ENCODE measurements at regions not wholly inside any gene's neighbourhood (a gene's known extent, or its start where the extent isn't known, plus 50 kb on each side); places are given as distances from the start of the nearest gene placed in this dataset.
A peak's percentile ranks its signal among the peaks of the same experiment; 100 is the strongest.

DNA sequence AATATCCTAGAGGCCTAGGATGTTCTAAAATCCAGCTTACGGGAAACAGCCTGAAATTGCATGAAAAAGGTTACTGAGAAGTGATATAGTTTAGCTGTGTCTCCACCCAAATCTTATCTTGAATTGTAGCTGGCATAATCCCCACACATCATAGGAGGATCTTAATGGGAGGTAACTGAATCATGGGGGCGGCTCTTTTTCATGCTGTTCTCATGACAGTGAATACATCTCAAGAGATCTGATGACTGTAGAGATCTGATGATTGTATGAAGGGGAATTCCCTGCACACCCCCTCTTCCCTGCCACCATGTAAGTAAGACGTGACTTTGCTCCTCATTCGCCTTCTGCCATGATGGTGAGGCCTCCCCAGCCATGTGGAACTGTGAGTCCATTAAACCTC lies 385.6 kb upstream of the ID2 start:
- Mint-ChIP-seq H3K36me3 (peaks cover 3% of the 10 kb centered on the region), H3K4me3 (no peak overlapping the region), H3K9me3 (no peaks in the 10 kb centered on the region), H3K27ac (no peak overlapping the region), H3K27me3 (peaks cover 60% of the 10 kb centered on the region), H3K4me1 (peaks cover 17% of the 10 kb centered on the region)
- ATAC-seq, result no peak

DNA sequence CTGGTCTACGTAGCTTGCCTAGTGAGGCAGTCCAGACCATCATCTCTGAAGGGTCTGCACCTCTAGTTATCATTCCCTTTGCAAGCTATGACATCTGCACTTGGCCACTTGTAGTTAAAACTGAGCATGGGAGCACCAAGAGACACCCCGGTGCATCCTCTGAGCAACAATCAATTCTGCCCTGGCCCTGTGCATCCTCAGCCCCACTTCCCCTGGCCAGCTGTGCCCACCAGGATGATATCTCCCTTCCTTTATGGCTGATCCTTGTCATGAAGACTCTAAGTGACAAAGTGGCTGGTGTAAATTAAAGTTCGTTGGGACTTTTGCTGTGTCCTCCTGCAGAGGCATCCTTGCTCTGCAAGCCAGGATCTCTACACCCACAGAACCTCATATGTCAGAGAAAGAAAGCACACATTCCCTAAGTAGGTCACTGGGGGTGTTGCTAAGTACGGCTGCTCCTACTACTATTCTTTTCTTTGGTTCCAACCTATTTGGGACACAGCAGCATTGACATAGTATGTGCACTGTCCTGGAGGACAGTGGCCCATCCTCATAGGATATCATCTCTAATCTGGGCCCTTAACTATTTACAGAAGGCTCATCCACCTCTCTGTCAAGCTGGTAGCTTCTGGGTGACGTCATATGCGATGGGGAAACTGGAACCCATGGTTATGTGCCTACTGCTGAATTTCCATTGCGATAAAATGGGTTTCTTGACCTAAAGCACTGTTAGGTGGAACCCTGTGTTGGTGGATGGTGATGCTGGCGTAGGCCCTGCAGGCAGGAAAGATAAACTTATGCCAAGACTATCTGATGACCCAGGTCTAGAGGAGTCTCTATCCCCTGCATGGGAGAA lies 384.3 kb upstream of the ID2 start:
- Mint-ChIP-seq H3K36me3 (peaks cover 10% of the 10 kb centered on the region), H3K27me3 (peaks cover 54% of the 10 kb centered on the region), H3K9me3 (no peaks in the 10 kb centered on the region), H3K4me1 (peaks cover 30% of the 10 kb centered on the region), H3K4me3 (no peak overlapping the region), H3K27ac (no peak overlapping the region)
- ATAC-seq, result no peak

DNA sequence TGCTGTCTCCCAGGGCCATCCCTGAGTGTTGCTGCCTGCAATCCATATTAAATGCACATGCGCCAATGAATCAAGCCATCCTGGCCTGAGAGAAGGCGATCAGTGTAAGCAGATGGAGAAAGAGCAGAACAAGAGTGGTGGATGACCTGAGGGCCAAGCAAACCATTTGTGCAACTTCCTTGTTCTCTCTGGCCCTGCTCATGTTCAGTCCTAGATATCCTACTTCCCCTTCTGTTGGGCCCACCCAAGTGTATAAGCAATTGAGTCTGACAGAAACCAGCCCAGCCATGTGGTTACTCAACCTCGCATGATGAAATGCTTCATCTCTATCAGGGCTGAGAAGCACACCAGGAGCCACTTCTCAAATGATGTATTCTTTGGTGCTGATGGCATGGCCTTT lies 383.1 kb upstream of the ID2 start:
- H3K27ac Mint-ChIP-seq, result no peak overlapping the region
- H3K36me3 Mint-ChIP-seq, result peaks cover 16% of the 10 kb centered on the region
- no peak overlapping the region for H3K4me3 Mint-ChIP-seq
- peaks cover 53% of the 10 kb centered on the region for H3K27me3 Mint-ChIP-seq
- peaks cover 9% of the 10 kb centered on the region for H3K9me3 Mint-ChIP-seq
- peaks cover 42% of the 10 kb centered on the region for H3K4me1 Mint-ChIP-seq
- ATAC-seq, result peak; percentile 64

DNA sequence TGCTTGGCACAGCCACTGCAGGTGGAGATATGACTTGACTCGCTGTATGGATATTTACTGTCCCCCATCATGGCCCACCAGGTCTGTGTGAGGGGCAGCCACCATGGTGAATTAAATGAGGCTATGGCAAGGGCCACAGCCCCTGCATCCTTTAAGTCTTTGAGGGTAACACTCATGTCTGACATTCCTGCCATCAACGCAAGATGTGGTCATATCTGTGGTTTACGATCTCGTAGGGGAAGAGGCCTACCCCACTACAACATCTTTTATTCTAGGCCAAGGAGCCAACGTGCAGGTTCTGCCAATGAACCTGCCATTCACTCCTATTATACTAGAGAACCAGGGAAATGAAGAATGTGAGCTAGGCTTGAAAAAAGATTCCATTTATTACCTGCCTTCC lies 381.6 kb upstream of the ID2 start:
- Mint-ChIP-seq H3K36me3 (peaks cover 16% of the 10 kb centered on the region), H3K27ac (no peak overlapping the region), H3K9me3 (peaks cover 9% of the 10 kb centered on the region), H3K27me3 (peaks cover 59% of the 10 kb centered on the region), H3K4me3 (no peak overlapping the region), H3K4me1 (peaks cover 54% of the 10 kb centered on the region)
- no peak for ATAC-seq

DNA sequence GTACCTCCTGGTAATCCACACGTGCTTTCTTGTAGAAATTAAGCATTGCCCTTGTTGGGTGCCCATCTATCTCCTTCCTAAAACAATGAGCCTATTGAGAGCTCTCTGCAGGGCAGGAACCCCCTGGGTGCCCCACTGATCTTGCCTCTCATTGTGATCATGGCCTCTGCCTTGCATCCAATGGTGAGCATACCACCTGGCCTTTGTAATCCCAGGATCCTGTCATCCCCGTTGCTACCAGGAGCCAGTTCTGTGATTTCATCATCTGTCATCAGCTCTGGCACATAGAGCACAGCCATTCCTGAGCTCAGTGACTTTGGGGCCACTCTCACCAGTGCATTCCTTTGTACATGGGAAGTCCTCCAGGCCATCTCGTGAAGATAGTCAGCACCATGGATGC lies 381.0 kb upstream of the ID2 start:
- H3K4me1 Mint-ChIP-seq, result peaks cover 54% of the 10 kb centered on the region
- H3K36me3 Mint-ChIP-seq, result peaks cover 16% of the 10 kb centered on the region
- H3K4me3 Mint-ChIP-seq, result no peak overlapping the region
- H3K27ac Mint-ChIP-seq, result no peak overlapping the region
- H3K27me3 Mint-ChIP-seq, result peaks cover 66% of the 10 kb centered on the region
- no peak for ATAC-seq
- peaks cover 9% of the 10 kb centered on the region for H3K9me3 Mint-ChIP-seq

DNA sequence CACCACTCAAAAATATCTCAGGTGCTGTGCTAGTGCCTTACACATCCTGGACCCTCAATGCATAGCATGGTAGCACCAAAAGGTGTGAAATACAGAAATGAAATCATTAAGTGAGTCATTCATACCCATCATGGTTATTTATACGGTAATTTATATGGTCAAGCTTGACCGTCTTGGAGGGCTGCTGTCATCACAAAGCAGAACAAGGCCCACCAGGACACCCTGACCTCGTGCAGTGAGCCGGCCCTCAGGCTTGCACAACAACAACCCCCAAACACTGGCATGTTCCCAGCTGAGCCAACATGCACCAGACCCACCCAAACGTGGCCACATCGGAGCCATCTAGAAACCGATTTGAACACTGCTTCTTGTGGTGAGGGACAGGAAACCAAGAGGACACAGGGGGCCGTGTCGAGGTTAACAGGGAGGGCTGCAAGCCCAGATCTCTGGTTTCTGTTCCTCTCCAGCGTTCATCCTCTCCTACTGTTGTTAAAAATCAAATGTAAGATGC lies 378.5 kb upstream of the ID2 start:
- peaks cover 16% of the 10 kb centered on the region for H3K36me3 Mint-ChIP-seq
- H3K27ac Mint-ChIP-seq, result peak overlapping the region; percentile 50
- H3K4me3 Mint-ChIP-seq, result peak overlapping the region; percentile 27
- H3K27me3 Mint-ChIP-seq, result peaks cover 79% of the 10 kb centered on the region
- ATAC-seq, result peak; percentile 92
- H3K4me1 Mint-ChIP-seq, result peaks cover 58% of the 10 kb centered on the region
- peaks cover 9% of the 10 kb centered on the region for H3K9me3 Mint-ChIP-seq

DNA sequence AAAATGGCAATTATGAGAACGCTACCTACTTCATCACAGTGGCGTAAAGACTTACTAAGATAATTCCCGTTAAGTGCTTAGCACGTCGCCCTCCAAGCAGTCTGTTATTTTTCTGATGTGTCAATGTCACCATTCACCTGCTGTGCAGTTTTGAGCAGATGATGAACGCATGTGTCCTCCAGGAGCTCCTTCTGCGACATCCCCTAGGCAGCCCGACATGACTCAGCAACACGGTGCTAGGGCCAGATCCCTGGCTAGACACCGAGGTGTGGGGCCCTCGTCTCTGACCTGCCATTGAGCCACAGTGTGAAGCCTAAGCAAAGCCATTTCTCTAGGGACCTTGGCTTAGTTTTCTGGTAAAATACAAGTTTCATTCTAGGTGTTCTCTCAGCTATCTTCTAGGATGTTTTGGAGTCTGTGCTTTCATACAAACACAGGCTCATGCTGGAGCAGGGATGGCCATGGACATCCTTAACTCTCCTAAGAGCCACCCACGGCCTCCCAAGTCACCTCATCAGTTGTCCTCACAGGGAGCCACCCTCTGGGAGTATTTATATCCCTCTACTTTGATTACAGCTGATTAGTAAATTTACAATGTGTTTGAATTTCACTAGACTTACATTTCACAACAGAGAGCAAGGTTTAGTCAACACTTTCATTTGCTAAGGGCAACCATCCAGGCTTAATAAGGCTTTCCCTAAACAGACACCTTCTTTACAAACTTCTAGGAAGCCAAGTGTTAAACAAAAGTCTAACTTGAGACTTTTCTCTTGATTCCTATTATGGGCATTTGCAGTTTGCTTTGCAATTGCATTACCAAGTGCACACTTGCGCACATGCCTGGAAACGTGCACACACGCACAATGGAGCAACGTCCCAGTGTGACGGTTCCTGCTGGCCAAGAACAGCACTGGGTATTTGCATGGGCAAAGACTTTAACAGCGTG lies 376.8 kb upstream of the ID2 start:
- H3K4me3 Mint-ChIP-seq, result no peak overlapping the region
- H3K4me1 Mint-ChIP-seq, result peaks cover 46% of the 10 kb centered on the region
- peaks cover 88% of the 10 kb centered on the region for H3K27me3 Mint-ChIP-seq

DNA sequence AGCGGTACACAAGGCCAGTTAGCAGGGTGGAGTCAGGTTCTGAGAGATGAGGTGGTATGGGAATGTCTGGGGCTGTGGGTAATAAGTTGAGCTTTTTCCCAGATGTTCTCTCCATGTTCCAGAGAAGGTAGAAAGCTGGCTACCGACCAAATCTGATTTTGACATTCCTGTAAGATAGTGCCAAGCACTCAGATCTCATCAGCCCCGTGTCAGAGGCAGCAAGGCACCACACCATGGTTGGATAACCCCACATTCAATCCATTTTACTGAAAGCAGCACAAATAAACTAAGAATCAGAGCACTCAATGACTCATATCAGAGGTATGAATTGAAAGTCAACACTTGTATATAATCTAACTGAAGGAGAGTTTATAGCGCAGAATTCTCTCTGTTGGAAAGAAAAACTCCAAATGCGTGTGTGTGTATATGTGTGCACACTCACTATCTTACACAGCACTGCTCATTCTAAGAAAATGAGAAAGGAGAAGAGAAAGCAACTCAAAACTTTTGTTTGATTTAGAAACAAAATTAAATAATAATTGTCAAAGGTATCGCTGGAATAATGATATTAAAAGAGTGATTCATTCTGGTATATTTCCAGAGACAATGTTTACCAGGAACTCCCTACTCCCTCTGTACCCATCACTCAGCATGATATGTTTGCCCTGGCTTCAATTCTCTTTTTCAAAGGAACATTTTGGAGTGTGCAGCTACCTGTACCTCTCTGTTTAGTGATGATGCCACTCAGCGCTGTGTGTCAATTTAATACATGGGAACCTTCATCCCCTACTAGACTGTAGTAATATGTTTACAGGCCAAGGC lies 375.1 kb upstream of the ID2 start:
- Mint-ChIP-seq H3K27me3 (peaks cover 92% of the 10 kb centered on the region), H3K36me3 (peaks cover 8% of the 10 kb centered on the region), H3K9me3 (peaks cover 9% of the 10 kb centered on the region), H3K4me1 (peaks cover 52% of the 10 kb centered on the region), H3K4me3 (no peak overlapping the region), H3K27ac (no peak overlapping the region)
- no peak for ATAC-seq

More for the DNA sequence above, 376.8 kb upstream of the ID2 start:
- Mint-ChIP-seq H3K27ac (no peak overlapping the region), H3K36me3 (peaks cover 16% of the 10 kb centered on the region), H3K9me3 (peaks cover 9% of the 10 kb centered on the region)
- ATAC-seq, result no peak

DNA sequence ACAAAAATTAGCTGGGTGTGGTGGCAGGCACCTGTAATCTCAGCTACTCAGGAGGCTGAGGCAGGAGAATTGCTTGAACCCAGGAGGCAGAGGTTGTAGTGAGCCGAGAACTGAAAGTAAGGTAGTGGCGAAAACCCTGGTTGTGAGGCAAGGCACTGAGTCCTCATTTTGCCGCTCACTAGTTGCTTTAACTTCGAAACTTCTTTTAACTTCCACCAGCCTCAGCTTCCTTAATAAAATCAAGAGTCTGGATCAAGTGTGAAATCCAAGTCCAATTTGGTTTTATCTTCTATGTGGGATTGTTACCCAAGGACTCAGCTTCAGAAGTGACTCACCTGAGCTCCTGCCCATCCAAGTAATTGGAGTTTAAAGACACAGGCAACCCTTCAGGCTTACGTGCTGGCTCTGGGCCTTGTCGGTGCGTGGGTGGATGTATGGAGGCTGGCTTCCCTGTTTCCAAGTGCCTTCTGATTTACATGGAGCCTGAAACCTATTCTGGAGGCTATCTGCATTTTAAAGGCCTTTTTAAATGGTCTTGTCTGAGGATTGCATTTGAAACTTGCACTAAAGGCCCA lies 374.2 kb upstream of the ID2 start:
- peaks cover 13% of the 10 kb centered on the region for H3K9me3 Mint-ChIP-seq
- no peak overlapping the region for H3K27ac Mint-ChIP-seq
- H3K4me3 Mint-ChIP-seq, result no peak overlapping the region
- peaks cover 52% of the 10 kb centered on the region for H3K4me1 Mint-ChIP-seq
- ATAC-seq, result no peak
- H3K27me3 Mint-ChIP-seq, result peaks cover 99% of the 10 kb centered on the region
- H3K36me3 Mint-ChIP-seq, result peaks cover 6% of the 10 kb centered on the region

DNA sequence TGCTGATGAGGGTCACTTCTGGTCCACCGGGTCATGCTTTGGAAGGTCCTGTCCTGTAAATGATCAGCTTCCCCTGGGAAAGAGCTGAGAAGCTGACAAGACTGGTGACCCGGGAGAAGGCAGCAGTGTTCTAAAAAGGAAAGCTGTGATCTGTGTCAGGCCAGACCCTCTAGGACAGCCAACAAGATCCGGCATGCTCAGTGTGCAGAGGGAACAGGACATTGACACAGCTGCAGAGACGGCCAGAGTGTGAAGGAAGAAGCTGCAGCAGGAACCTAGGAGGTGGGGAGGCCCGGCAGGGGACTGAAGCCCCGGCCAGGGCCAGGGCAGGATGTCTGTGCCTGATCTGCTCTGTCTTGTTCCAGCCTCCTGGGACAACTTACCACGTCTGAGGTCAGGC lies 372.7 kb upstream of the ID2 start:
- Mint-ChIP-seq H3K36me3 (no peaks in the 10 kb centered on the region), H3K4me3 (no peak overlapping the region), H3K27ac (no peak overlapping the region), H3K4me1 (peaks cover 52% of the 10 kb centered on the region), H3K27me3 (peaks cover 91% of the 10 kb centered on the region), H3K9me3 (peaks cover 5% of the 10 kb centered on the region)
- ATAC-seq, result no peak

DNA sequence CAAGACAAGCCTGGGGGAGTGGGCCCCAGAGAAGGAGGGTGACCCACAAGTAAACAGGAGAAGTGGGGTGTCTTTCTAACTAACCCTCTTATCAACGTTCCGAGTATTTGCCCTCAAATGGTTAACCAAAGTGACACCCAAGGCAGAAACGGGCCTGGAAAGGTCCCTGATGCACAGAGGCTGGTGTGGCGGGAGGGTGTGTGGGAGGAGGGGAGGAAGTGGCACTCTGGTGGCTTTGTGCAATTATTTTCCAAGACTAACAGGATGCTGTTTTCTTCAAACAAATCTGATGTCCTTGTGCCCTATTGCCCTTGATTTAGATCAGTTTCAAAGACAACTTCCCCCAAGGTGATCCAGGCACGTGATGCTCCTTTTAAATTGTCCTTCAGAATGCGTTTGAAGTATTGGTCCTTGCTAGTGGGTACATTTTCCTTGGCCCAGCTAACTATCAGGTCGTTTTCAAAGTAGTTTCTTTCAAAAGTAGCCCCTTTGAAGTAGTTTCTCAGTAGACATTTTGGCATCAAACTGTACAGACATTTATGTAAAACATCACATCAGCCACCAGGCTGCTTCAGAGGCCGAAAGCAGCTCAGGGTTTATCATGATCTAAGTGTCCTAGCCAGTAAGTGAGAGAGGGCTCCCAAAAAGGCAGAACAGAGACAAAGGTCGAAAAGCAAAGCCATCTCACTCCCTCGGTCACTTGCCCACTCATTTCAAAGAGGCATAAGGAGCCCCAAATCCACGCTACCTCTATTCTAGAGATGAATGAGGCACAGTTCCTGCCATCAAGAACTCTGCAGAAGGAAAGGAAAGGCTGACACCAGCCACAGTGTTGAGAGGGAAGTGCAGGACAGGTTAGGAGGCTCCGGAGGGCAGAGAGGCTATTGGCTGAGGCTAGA lies 371.1 kb upstream of the ID2 start:
- Mint-ChIP-seq H3K4me1 (peaks cover 47% of the 10 kb centered on the region), H3K4me3 (no peak overlapping the region), H3K9me3 (peaks cover 5% of the 10 kb centered on the region), H3K27me3 (peaks cover 90% of the 10 kb centered on the region), H3K27ac (no peak overlapping the region), H3K36me3 (no peaks in the 10 kb centered on the region)
- no peak for ATAC-seq

DNA sequence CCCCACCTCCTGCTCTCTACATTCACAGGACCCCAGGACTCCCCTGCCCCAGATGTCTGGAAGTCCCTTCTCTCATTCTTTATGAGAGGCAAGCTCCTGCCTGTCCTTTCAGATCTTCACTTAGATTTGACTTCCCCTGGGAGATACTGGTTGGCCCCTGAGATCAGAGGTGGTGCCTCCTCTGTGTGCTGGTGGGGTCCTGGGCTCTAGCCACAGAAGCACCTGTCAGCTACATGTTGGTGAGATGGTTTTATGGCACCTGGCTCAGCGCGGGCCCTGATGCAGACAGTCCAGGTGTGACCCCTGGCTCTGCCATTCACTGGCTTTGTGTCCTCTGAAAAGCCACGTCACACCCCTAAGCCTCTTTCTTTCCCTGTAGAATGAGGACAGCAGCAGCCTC lies 369.6 kb upstream of the ID2 start:
- peaks cover 42% of the 10 kb centered on the region for H3K4me1 Mint-ChIP-seq
- H3K36me3 Mint-ChIP-seq, result no peaks in the 10 kb centered on the region
- H3K4me3 Mint-ChIP-seq, result no peak overlapping the region
- H3K27ac Mint-ChIP-seq, result no peak overlapping the region
- no peak for ATAC-seq
- peaks cover 90% of the 10 kb centered on the region for H3K27me3 Mint-ChIP-seq
- H3K9me3 Mint-ChIP-seq, result peaks cover 5% of the 10 kb centered on the region

DNA sequence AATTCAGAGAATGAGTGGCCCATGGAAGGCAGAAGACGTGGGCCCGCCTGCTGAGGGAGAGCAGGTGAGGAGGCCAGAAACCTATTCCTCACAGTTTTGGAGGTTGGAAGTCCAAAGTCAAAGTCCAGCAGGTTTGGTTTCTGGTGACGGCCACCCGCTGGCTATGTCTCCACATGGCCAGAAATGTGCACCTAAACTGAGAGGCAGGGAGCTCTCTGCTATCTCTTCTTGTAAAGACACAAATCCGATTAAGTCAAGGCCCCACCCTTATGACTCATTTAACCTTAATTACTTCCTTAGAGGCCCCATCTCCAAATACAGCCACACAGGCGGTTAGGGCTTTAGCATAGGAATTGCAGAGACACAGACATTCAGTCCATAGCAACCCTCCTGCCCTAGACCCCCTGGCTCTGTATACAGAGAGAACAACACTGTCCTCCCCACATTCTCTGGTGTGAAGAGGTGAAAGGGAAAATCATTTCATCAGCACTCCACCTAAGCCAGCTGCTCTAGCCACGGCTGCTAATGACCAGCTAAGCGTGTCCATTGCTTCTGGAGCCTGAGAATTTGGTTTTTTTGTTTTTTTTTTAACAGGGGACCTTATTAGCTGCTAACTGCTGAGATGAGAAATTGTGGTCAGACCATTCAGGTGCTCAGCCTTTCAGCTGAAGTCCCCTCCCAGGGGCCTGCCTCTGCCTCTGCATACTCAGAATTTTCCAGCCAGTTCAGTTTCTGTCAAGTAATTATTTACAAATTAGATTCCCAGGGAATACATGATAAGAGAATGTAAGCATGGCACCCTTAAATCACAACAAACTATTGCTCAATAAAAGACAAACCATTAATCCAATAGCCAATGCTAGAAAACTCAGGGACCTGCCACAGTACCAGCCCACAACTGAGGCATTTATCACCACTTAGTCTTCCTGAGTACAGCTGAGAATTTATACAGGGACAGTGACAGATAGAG lies 368.7 kb upstream of the ID2 start:
- Mint-ChIP-seq H3K27ac (no peak overlapping the region), H3K27me3 (peaks cover 91% of the 10 kb centered on the region), H3K4me1 (peaks cover 42% of the 10 kb centered on the region), H3K36me3 (no peaks in the 10 kb centered on the region), H3K9me3 (peaks cover 5% of the 10 kb centered on the region), H3K4me3 (no peak overlapping the region)
- peak; percentile 79 for ATAC-seq
